Left ventricle myocardium superior (tissue), 1 donor: ENCODE measurements at regions not wholly inside any gene's neighbourhood (a gene's known extent, or its start where the extent isn't known, plus 50 kb on each side); places are given as distances from the start of the nearest gene placed in this dataset.

Experiments used
- ATAC-seq: fragments of 200-7000 bp; cut with Tn5 transposase; one replicate; pipeline ENCODE4 v1.9.1; 2020; ENCODE audit warnings: mild to moderate bottlenecking, moderate library complexity
- DNase-seq: peaks from one replicate; pipeline ENCODE4 v3.0.0-alpha.2; 2020
- intact Hi-C: fragments of 100-400 bp; cut with micrococcal nuclease; formaldehyde crosslinking; loops from one replicate; pipeline ENCODE4 v1.11.0; 2022
- donor health status: DM: no; HTN: yes; CAD: no; lungs with severe emphysema.

DNA sequence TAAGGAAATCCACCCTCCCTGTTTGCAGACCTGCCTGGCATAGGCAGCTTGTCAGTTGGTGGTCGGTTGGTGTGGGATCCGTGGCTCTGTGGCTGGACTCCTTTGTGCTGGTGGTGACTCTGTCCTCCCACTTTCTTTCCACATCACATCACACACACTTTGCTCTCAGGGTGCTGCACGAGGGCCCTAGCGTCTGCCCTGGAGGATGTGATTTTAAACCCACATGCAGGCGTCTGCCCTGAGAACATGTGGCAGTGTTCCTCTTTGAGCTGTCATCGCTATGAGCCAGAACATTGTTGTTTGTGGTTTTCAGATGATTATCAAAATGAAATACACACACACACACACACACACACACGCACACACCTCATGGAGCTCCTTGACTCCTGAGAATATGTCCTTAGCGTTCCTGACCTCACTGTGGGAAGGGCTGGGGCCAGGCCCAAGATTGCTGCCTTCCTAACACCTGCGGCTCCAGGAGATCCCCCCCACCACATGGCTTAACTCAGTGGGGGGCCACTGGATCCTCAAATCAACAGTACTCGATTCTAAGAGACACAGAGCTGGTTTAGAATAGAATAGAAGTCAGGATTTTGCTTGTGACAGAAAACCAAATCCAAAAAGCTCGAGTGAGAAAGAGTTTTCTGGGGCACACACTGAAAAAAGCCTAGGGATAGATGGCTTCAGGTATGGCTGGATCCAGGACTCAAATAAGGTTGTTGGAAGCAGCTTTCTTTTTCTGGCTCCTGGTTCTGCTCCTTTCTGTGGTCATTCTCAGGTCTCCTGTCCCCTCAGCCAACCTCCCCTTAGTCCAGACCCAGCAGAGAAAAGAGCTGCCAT lies 54.8 kb downstream of the RTP5 start:
- intact Hi-C loops, result no loop called here
- DNase-seq, result no peak
- ATAC-seq, result no peak

- ATAC-seq (no peak), DNase-seq (no peak)
- intact Hi-C loops, result no loop called here
Measured at GRCh38 chr2:241924909-241925250, 55.4 kb downstream of the RTP5 start.

GRCh38 chr2:241925277-241925676 lies 55.7 kb downstream of the RTP5 start:
- no peak for DNase-seq
- ATAC-seq, result no peak
- intact Hi-C loops, result no loop called here

GRCh38 chr2:241925821-241926441 lies 56.4 kb downstream of the RTP5 start:
- ATAC-seq (no peak), DNase-seq (no peak)
- intact Hi-C loops, result no loop called here

DNA sequence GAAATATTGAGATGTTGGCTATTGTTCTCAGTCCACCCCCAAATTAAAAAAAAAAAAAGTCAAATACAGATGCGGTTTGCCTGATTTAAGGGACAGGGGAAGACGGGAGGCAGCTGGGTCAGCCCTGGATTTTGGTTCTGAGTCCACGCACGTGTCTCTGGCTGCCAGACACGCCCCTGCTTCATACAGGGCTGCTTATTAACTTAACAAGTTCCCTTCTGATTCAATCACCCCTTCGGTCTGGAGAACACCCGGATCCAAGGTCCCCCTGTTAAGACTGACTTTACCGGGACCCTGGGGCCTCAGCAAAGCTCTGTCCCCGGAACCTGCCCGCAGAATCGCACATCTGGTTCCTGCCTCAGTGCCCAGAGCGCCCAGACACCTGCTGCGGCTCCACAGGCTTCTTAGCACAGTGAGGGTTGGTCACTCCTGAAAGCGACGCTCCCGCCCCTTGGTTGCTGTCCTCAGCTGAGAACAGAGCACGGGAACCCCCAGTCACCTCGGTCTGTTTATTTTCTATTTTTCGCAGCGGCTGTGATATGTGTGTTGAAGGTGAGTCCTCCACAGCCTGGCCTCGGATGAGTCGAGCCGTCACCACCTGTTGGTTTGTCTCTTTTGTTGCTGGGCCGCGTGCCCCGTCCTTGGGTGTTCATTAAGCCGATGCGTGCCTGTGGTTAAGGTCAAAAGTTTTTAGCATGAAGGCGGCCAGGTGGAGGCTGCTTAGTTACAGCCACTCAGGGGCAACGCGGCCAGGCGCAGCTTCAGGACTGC lies 57.2 kb downstream of the RTP5 start:
- intact Hi-C loops, result no loop called here
- no peak for DNase-seq
- no peak for ATAC-seq

DNA sequence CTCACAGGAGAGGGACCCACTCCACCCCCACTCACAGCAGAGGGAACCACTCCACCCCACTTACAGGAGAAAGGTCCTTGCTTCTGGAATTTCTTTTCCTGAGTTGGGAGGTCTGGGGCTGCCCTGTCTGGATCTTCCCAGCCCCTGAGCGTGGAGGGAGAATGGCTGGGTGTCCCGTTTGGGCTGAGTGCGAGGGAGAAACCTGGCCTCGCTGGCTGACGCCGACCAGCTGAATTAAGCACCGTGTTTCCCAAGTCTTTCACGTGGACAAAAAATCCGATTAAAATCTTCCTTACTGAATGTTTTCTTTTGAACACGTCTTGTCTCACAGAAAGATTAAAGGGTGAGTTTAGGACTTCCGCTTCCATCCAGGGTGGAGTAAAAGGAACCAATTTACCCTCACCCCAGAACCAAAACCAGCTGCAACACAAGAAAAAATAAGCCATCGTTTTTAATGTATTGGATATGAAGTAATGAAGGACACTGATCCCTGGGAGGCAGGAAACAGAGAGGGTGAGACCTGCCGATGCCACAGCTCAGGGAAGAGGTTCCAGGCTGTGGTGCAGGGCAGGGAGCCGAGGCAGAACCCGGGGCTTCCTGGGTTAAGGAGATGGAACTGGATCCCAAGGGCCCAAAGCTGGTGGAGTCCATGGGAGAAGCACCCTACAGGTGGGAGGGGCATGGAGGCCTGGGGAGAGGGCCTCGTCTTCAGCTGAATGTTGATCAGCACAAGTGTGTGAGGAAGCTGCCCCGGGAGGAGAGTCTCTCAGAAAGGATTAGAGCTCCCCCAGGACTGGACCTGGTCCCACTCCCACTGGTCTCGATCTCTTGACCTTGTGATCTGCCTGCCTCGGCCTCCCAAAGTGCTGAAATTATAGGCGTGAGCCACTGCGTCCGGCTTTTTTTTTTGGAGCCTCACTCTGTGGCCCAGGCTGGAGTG lies 60.3 kb downstream of the RTP5 start:
- ATAC-seq, result no peak
- intact Hi-C loops, result no loop called here
- DNase-seq, result no peak

GRCh38 chr2:241931084-241931975 lies 61.8 kb downstream of the RTP5 start:
- no peak for ATAC-seq
- intact Hi-C loops, result no loop called here
- DNase-seq, result no peak

- no peak for ATAC-seq
- DNase-seq, result no peak
- intact Hi-C loops, result no loop called here
Measured at GRCh38 chr2:241931976-241932898, 62.7 kb downstream of the RTP5 start.

- DNase-seq (no peak), ATAC-seq (no peak)
- intact Hi-C loops, result no loop called here
Measured at GRCh38 chr2:241932899-241933178, 63.3 kb downstream of the RTP5 start.

DNA sequence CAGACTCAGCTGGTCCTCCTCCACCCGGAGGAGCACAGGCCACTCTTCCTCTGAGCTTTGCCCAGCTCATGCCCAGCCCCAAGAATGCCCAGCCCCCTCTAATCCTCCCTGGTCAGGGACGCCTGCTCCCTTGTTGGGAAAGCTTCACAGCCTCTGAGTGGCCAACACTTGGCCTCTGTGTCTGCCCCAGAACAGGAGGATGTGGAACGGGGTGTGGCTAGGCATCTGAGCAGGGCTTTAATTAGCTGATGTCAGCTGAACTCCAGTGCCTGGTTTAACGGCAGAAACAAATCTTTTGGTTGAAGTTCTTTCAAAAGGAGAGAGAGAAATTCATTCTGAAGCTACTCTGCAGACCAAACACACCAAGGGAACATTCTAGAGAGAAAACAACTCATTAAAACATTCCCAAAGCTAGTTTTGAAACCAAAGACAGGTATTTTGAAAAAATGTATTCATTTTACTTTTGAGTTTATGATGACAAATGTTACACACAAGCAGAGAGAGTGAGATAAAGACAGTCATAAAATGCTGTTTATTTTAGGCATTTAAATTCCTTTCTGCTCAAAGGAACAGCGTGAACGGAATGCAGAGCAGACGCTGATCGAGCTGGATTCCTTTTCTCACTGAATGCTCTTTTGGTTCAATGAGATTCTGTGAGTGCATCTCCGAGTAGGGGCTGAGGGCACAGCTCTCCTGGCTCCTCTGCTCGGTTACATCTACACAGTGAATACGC lies 63.8 kb downstream of the RTP5 start:
- ATAC-seq (peak; percentile 48), DNase-seq (no peak)
- intact Hi-C loops, result no loop called here

- ATAC-seq, result no peak
- no peak for DNase-seq
- intact Hi-C loops, result no loop called here
Measured at GRCh38 chr2:241935314-241935713, 65.8 kb downstream of the RTP5 start.

GRCh38 chr2:241935774-241936173 lies 66.2 kb downstream of the RTP5 start:
- intact Hi-C loops, result no loop called here
- no peak for DNase-seq
- no peak for ATAC-seq

DNA sequence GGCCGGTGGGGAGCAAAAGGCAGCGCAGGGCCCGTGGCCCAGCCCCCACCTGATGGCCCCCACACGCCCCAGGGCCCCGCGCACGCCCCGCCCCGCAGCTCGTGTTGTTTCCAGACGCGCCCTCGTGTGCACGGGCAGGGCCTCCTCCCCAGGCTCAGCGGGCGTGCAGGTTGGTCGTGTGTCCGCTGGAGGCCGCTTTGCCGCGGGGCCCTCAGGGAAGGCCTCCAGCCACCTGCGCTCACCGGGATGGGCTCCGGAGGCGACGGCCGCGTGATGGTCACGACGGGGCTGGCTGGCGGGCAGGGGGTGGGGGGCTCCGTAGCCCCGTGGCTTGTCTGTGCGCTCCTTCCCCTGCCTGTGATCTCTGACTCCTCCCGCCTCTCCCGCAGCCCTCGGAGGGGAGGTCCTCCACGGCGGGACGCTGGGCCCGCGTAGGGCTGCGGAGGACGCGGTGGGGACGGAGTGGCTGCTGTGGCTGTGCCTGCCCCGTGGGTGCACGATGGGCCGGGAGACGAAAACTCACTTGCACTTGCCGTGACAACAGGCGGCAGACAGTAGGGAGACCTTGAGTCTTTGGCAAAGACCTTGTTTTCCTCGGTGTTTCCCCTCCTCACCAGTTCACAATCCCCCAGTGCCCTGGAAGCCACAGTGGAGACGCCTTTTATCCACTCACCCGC lies 67.1 kb downstream of the RTP5 start:
- DNase-seq (no peak), ATAC-seq (no peak)
- intact Hi-C loops, result no loop called here

DNA sequence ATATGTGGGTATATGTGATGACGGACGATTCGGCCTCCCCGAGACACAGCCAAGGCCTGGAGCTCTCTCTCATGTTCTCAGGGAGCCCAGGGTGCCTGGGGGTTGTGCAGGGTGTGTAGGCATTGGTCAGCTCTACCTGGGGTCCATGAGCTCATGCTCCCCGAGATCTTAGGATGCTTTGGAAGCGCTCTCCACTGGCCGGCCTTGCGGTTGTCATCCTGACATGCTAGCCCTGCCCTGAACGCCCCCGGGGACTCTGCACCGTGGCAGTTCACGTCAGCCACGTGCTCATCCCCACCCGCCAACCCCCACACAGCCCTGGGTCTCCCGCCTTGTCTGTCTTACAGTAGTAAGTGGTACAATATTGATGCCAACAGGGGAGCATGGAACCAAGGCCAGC lies 67.8 kb downstream of the RTP5 start:
- DNase-seq (no peak), ATAC-seq (no peak)
- intact Hi-C loops, result no loop called here

- ATAC-seq (no peak), DNase-seq (no peak)
- intact Hi-C loops, result no loop called here
Measured at GRCh38 chr2:241939541-241939940, 70.0 kb downstream of the RTP5 start.

DNA sequence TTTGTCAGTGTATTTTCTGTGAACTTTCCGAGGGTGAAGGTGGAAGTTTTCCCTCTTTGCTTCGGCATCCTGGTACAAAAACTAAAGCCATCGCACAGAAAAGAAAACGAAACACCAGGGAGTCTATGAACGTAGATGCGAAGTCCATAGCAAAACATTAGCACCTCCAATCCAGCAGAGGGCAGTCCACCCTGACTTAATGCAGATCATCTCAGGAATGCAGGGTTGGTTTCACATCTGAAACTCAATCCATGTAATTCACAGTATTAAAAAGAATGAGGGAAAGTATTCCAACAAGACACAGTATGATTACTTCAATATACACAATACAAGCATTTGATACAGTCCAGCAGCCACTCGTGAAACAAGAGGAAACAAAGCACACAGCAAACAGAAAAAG lies 70.8 kb downstream of the RTP5 start:
- DNase-seq, result no peak
- no peak for ATAC-seq
- intact Hi-C loops, result no loop called here
